HG03558 (cell line): ENCODE measurements at regions not wholly inside any gene's neighbourhood (a gene's known extent, or its start where the extent isn't known, plus 50 kb on each side); places are given as distances from the start of the nearest gene placed in this dataset.

Source experiments
- ATAC-seq: cut with Tn5 transposase; IDR thresholded peaks from one replicate; pipeline ENCODE4 v1.9.1; 2021; ENCODE audit warnings: moderate number of reproducible peaks; ENCODE audit not compliant: unreplicated experiment; ENCODE audit errors: extremely low read depth

- no peak for ATAC-seq
These were observed 454.2 kb upstream of the SGCD start for GRCh38 chr5:155872629-155873220.

GRCh38 chr5:155878991-155879575, 447.9 kb upstream of the SGCD start:
- ATAC-seq, result no peak

- ATAC-seq, result no peak
These were observed 442.9 kb upstream of the SGCD start for GRCh38 chr5:155884041-155884440.

GRCh38 chr5:155885199-155885598, 441.8 kb upstream of the SGCD start:
- ATAC-seq, result no peak

- ATAC-seq, result no peak
These were observed 440.5 kb upstream of the SGCD start for GRCh38 chr5:155886311-155887031.

GRCh38 chr5:155895484-155895883, 431.5 kb upstream of the SGCD start:
- no peak for ATAC-seq

GRCh38 chr5:155897761-155898160, 429.2 kb upstream of the SGCD start:
- ATAC-seq, result no peak

GRCh38 chr5:155898284-155898683, 428.7 kb upstream of the SGCD start:
- ATAC-seq, result no peak

GRCh38 chr5:155903791-155904190, 423.2 kb upstream of the SGCD start:
- ATAC-seq, result no peak

- no peak for ATAC-seq
These were observed 421.6 kb upstream of the SGCD start for GRCh38 chr5:155905364-155905763.

GRCh38 chr5:155906046-155906445, 420.9 kb upstream of the SGCD start:
- no peak for ATAC-seq

GRCh38 chr5:155908543-155908942, 418.4 kb upstream of the SGCD start:
- ATAC-seq, result no peak

GRCh38 chr5:155912291-155912690, 414.7 kb upstream of the SGCD start:
- no peak for ATAC-seq

GRCh38 chr5:155914766-155915165, 412.2 kb upstream of the SGCD start:
- no peak for ATAC-seq

- ATAC-seq, result no peak
These were observed 411.4 kb upstream of the SGCD start for GRCh38 chr5:155915601-155916000.

GRCh38 chr5:155919126-155919525, 407.8 kb upstream of the SGCD start:
- ATAC-seq, result no peak

GRCh38 chr5:155919725-155920124, 407.2 kb upstream of the SGCD start:
- ATAC-seq, result no peak

GRCh38 chr5:155921621-155922020, 405.3 kb upstream of the SGCD start:
- no peak for ATAC-seq

GRCh38 chr5:155923784-155924183, 403.2 kb upstream of the SGCD start:
- no peak for ATAC-seq

- ATAC-seq, result no peak
These were observed 400.9 kb upstream of the SGCD start for GRCh38 chr5:155926031-155926430.

GRCh38 chr5:155926766-155927165, 400.2 kb upstream of the SGCD start:
- no peak for ATAC-seq

GRCh38 chr5:155929112-155929511, 397.9 kb upstream of the SGCD start:
- ATAC-seq, result no peak
